Panc1 (cell line): ENCODE measurements at regions not wholly inside any gene's neighbourhood (a gene's known extent, or its start where the extent isn't known, plus 50 kb on each side); places are given as distances from the start of the nearest gene placed in this dataset.

Experiments
- ATAC-seq: fragments of 200-7000 bp; cut with Tn5 transposase; 2 replicates; pipeline ENCODE4 v1.9.1; 2020; ENCODE audit warnings: mild to moderate bottlenecking, moderate library complexity
- BruUV-seq: library from RNA; stranded (reverse); fragments of 400-500 nt; replicated peaks from 2 replicates; lab custom pipeline; 2021; lab: Mats Ljungman, UMichigan
- CTCF ChIA-PET: fragments of 300-600 bp; sonication (Branson Sonifier 250); formaldehyde crosslinking; loops from one replicate; lab custom pipeline; 2022; ENCODE audit warnings: antibody characterized with exemption; lab: Charles Lee
- POLR2A ChIA-PET: fragments of 300-600 bp; sonication (Branson Sonifier 250); formaldehyde crosslinking; loops from one replicate; lab custom pipeline; 2022; ENCODE audit warnings: antibody characterized with exemption; lab: Charles Lee
- DNase-seq: peaks from one replicate; pipeline ENCODE4 v3.0.0-alpha.2; 2010; ENCODE audit warnings: low read depth, low spot score
- H3K27ac ChIP-seq: 2 replicates; pipeline ENCODE4 v1.5.1; 2011; ENCODE audit warnings: mild to moderate bottlenecking, low read length, inconsistent platforms
- H3K27me3 ChIP-seq: fragments of 200-500 bp; sonication (Bioruptor generic); 2 replicates; pipeline ENCODE4 v1.6.0; 2014; ENCODE audit warnings: low read length, inconsistent platforms; ENCODE audit not compliant: control insufficient read depth, insufficient read depth
- H3K36me3 ChIP-seq: fragments of 200-500 bp; sonication (Bioruptor generic); 2 replicates; pipeline ENCODE4 v1.5.1; 2014; ENCODE audit warnings: inconsistent platforms, mild to moderate bottlenecking, low read length, moderate library complexity; ENCODE audit not compliant: control insufficient read depth, insufficient read depth
- H3K4me1 ChIP-seq: 2 replicates; pipeline ENCODE4 v1.5.1; 2011; ENCODE audit warnings: inconsistent platforms, mild to moderate bottlenecking, low read length, moderate library complexity; ENCODE audit not compliant: control insufficient read depth, insufficient read depth
- H3K4me3 ChIP-seq, 2 experiments: 2 replicates each; pipeline ENCODE4 v1.5.1; 2011 to 2012; ENCODE audit warnings: low read depth in 2 of 2, low read length in 2 of 2, mild to moderate bottlenecking in 2 of 2, inconsistent platforms in 1 of 2, moderate library complexity in 1 of 2
- H3K9me3 ChIP-seq: fragments of 200-500 bp; sonication (Bioruptor generic); 2 replicates; pipeline ENCODE4 v1.5.1; 2014; ENCODE audit warnings: low read depth, mild to moderate bottlenecking, inconsistent platforms, low read length, moderate library complexity; ENCODE audit not compliant: control insufficient read depth, insufficient read depth
- CTCF ChIP-seq: fragments of 450-650 bp; IDR thresholded peaks from 2 replicates; pipeline ENCODE4 v1.5.1; 2017; ENCODE audit warnings: mild to moderate bottlenecking
- POLR2AphosphoS5 ChIP-seq: IDR thresholded peaks from 2 replicates; pipeline ENCODE4 v1.6.1; 2012; ENCODE audit warnings: mild to moderate bottlenecking, low read depth, low read length, moderate library complexity
- REST ChIP-seq, 2 experiments: IDR thresholded peaks; 2 replicates each; pipeline ENCODE4 v1.6.1; 2011 to 2012; ENCODE audit warnings: low read depth in 2 of 2, control low read depth in 1 of 2, low read length in 1 of 2, mild to moderate bottlenecking in 1 of 2, moderate library complexity in 1 of 2; ENCODE audit not compliant: insufficient read depth in 1 of 2
- SIN3A ChIP-seq: IDR thresholded peaks from 2 replicates; pipeline ENCODE4 v1.6.1; 2012; ENCODE audit warnings: low read depth, mild to moderate bottlenecking, low read length, moderate library complexity, borderline replicate concordance; ENCODE audit not compliant: insufficient read depth
- TCF7L2 ChIP-seq: IDR thresholded peaks from 2 replicates; pipeline ENCODE4 v1.6.1; 2011; ENCODE audit warnings: mild to moderate bottlenecking, low read depth, low read length, inconsistent platforms
- in situ Hi-C: cut with HindIII; loops from 2 replicates; pipeline ENCODE4 v1.10.0; 2016; ENCODE audit warnings: low sequenced_read_pairs, low pct_unique_long_range_greater_than_20kb
- intact Hi-C: fragments of 100-400 bp; cut with micrococcal nuclease; formaldehyde crosslinking; loops from one replicate; pipeline ENCODE4 v1.10.0; 2022; ENCODE audit not compliant: unreplicated experiment

GRCh38 chr3:135779590-135780235, 185.8 kb upstream of the PPP2R3A start:
- DNase-seq, result no peak
- ChIA-PET POLR2A (no interaction called here), CTCF (no interaction called here)

GRCh38 chr3:135781026-135781815, 184.3 kb upstream of the PPP2R3A start:
- ATAC-seq (no peak), DNase-seq (no peak)
- intact Hi-C loops, result no loop called here
- in situ Hi-C loops, result no loop called here
- no peaks in the 10 kb centered on the region for H3K36me3 ChIP-seq
- no peaks in the 10 kb centered on the region for H3K27me3 ChIP-seq
- BruUV-seq, result no TSS peak
- H3K4me1 ChIP-seq, result no peaks in the 10 kb centered on the region
- no peak for TF ChIP-seq TCF7L2
- ChIA-PET CTCF (no interaction called here), POLR2A (no interaction called here)
- no peak overlapping the region for H3K4me3 ChIP-seq
- H3K9me3 ChIP-seq, result no peaks in the 10 kb centered on the region
- no peak overlapping the region for H3K27ac ChIP-seq

More at GRCh38 chr3:135779590-135780235, 185.8 kb upstream of the PPP2R3A start:
- H3K27me3 ChIP-seq, result no peaks in the 10 kb centered on the region
- H3K9me3 ChIP-seq, result no peaks in the 10 kb centered on the region
- intact Hi-C loops, result no loop called here
- BruUV-seq, result no TSS peak
- H3K4me3 ChIP-seq, result no peak overlapping the region
- no peak for TF ChIP-seq REST (IDR thresholded peaks at IDR 0.05; ENCODE audit: insufficient read depth in 1 of 2, low read depth in 2 of 2, low read length in 1 of 2)
- no peak for TF ChIP-seq SIN3A
- TF ChIP-seq CTCF, result no peak
- TF ChIP-seq POLR2AphosphoS5, result no peak
- TF ChIP-seq TCF7L2, result no peak
- no peaks in the 10 kb centered on the region for H3K4me1 ChIP-seq
- H3K27ac ChIP-seq, result no peak overlapping the region
- ATAC-seq, result no peak
- in situ Hi-C loops, result no loop called here
- no peaks in the 10 kb centered on the region for H3K36me3 ChIP-seq

- Histone ChIP-seq H3K36me3 (no peaks in the 10 kb centered on the region), H3K9me3 (no peaks in the 10 kb centered on the region), H3K4me1 (no peaks in the 10 kb centered on the region), H3K27ac (no peak overlapping the region), H3K4me3 (no peak overlapping the region), H3K27me3 (no peaks in the 10 kb centered on the region)
- DNase-seq (no peak), ATAC-seq (no peak)
- POLR2A ChIA-PET, result no interaction called here
- in situ Hi-C loops, result no loop called here
- intact Hi-C loops, result no loop called here
- no peak for TF ChIP-seq SIN3A
- TF ChIP-seq POLR2AphosphoS5, result no peak
- no peak for TF ChIP-seq TCF7L2
- no peak for TF ChIP-seq CTCF
- TF ChIP-seq REST (IDR thresholded peaks at IDR 0.05; ENCODE audit: insufficient read depth in 1 of 2, low read depth in 2 of 2, low read length in 1 of 2), result no peak
- BruUV-seq, result no TSS peak
- CTCF ChIA-PET, result no interaction called here
Measured at GRCh38 chr3:135784557-135784956, 181.0 kb upstream of the PPP2R3A start.
